Liver (tissue), 8 donors: ENCODE measurements at regions not wholly inside any gene's neighbourhood (a gene's known extent, or its start where the extent isn't known, plus 50 kb on each side); places are given as distances from the start of the nearest gene placed in this dataset.
A peak's percentile ranks its signal among the peaks of the same experiment; 100 is the strongest.

Source experiments
- DNase-seq: peaks from one replicate; pipeline ENCODE4 v3.0.0-alpha.2; 2017; ENCODE audit warnings: low spot score
- H3K27ac ChIP-seq, 2 donors: one replicate each; pipeline ENCODE4 v1.7.0; 2013; ENCODE audit warnings: inconsistent platforms in 2 of 2, low read length in 2 of 2, control low read depth in 1 of 2, low read depth in 1 of 2, mild to moderate bottlenecking in 1 of 2
- H3K27me3 ChIP-seq, 4 donors: one replicate each; pipeline versions ENCODE4 v1.6.1 to v1.7.0; 2013; ENCODE audit warnings: low read length in 3 of 4, inconsistent platforms in 1 of 4, mild to moderate bottlenecking in 1 of 4, moderate library complexity in 1 of 4; ENCODE audit not compliant: control insufficient read depth in 4 of 4, insufficient read depth in 4 of 4
- H3K36me3 ChIP-seq, 4 donors: one replicate each; pipeline versions ENCODE4 v1.6.1 to v1.7.0; 2013; ENCODE audit warnings: low read length in 3 of 4, mild to moderate bottlenecking in 3 of 4, low read depth in 1 of 4, moderate library complexity in 1 of 4; ENCODE audit not compliant: control insufficient read depth in 4 of 4, insufficient read depth in 3 of 4
- H3K4me1 ChIP-seq, 4 donors: one replicate each; pipeline versions ENCODE4 v1.6.1 to v1.7.0; 2013; ENCODE audit warnings: low read length in 3 of 4, mild to moderate bottlenecking in 3 of 4, moderate library complexity in 1 of 4; ENCODE audit not compliant: control insufficient read depth in 4 of 4, insufficient read depth in 4 of 4
- H3K4me3 ChIP-seq, 3 donors: one replicate each; pipeline versions ENCODE4 v1.6.1 to v1.7.0; 2013; ENCODE audit warnings: low read length in 3 of 3, control low read depth in 1 of 3, low read depth in 1 of 3, mild to moderate bottlenecking in 1 of 3
- H3K9ac ChIP-seq, 2 donors: one replicate each; pipeline ENCODE4 v1.7.0; 2013; ENCODE audit warnings: low read length in 2 of 2, mild to moderate bottlenecking in 2 of 2, moderate library complexity in 2 of 2, control low read depth in 1 of 2, low read depth in 1 of 2
- H3K9me3 ChIP-seq, 4 donors: one replicate each; pipeline versions ENCODE4 v1.6.1 to v1.7.0; 2013; ENCODE audit warnings: low read length in 3 of 4; ENCODE audit not compliant: control insufficient read depth in 4 of 4
- EGR1 ChIP-seq, 2 donors: IDR thresholded peaks; 2 replicates each; pipeline ENCODE4 v1.6.1; 2016 to 2018; ENCODE audit warnings: antibody characterized with exemption in 2 of 2, low read depth in 2 of 2
- FOXA1 ChIP-seq: IDR thresholded peaks from 2 replicates; pipeline ENCODE4 v1.6.1; 2016; ENCODE audit warnings: antibody characterized with exemption
- FOXA2 ChIP-seq: IDR thresholded peaks from 2 replicates; pipeline ENCODE4 v1.6.1; 2016; ENCODE audit warnings: antibody characterized with exemption
- GABPA ChIP-seq, 2 donors: IDR thresholded peaks in 1 of 2; conservative IDR thresholded peaks in 1 of 2; 2 replicates each; pipeline ENCODE4 v1.6.1; 2016; ENCODE audit warnings: antibody characterized with exemption in 2 of 2, mild to moderate bottlenecking in 1 of 2, moderate library complexity in 1 of 2
- HNF4A ChIP-seq, 2 donors: conservative IDR thresholded peaks; 2 replicates each; pipeline ENCODE4 v1.6.1; 2016; ENCODE audit warnings: antibody characterized with exemption in 2 of 2, mild to moderate bottlenecking in 2 of 2
- JUND ChIP-seq, 2 donors: IDR thresholded peaks; 2 replicates each; pipeline ENCODE4 v1.6.1; 2016; ENCODE audit warnings: antibody characterized with exemption in 2 of 2
- NR2F2 ChIP-seq: IDR thresholded peaks from 2 replicates; pipeline ENCODE4 v1.6.1; 2016; ENCODE audit warnings: antibody characterized with exemption
- RAD21 ChIP-seq, 2 donors: IDR thresholded peaks; 2 replicates each; pipeline ENCODE4 v1.6.1; 2016; ENCODE audit warnings: antibody characterized with exemption in 2 of 2, mild to moderate bottlenecking in 2 of 2
- RXRA ChIP-seq, 2 donors: IDR thresholded peaks; 2 replicates each; pipeline ENCODE4 v1.6.1; 2017 to 2018; ENCODE audit warnings: antibody characterized with exemption in 2 of 2, mild to moderate bottlenecking in 1 of 2
- SP1 ChIP-seq: IDR thresholded peaks from 2 replicates; pipeline ENCODE4 v1.6.1; 2018; ENCODE audit warnings: antibody characterized with exemption, mild to moderate bottlenecking
- TAF1 ChIP-seq: conservative IDR thresholded peaks from 2 replicates; pipeline ENCODE4 v1.6.1; 2016; ENCODE audit warnings: antibody characterized with exemption, mild to moderate bottlenecking
- YY1 ChIP-seq: IDR thresholded peaks from 2 replicates; pipeline ENCODE4 v1.6.1; 2016; ENCODE audit warnings: antibody characterized with exemption, mild to moderate bottlenecking
- WGBS: extraction: QIAGEN DNeasy Blood & Tissue Kit; methylation state at CpG from one replicate; pipeline ENCODE4 v1.1.7; 2013; 5-methylcytosine and 5-hydroxymethylcytosine counted together
- TF ChIP-seq, protein P1 (sequence below): fragments of 150-350 bp; IDR thresholded peaks from 2 replicates; pipeline ENCODE4 v1.5.1; 2017; ENCODE audit warnings: improper control_type of control experiment, low read depth, low read length; ENCODE audit not compliant: missing input control
- TF ChIP-seq, protein P2 (sequence below): IDR thresholded peaks from 2 replicates; pipeline ENCODE4 v1.6.1; 2016; ENCODE audit warnings: antibody characterized with exemption, mild to moderate bottlenecking
- TF ChIP-seq, protein P3 (sequence below): IDR thresholded peaks from 2 replicates; pipeline ENCODE4 v1.6.1; 2016; ENCODE audit warnings: antibody characterized with exemption
- TF ChIP-seq, protein P4 (sequence below): IDR thresholded peaks from 2 replicates; pipeline ENCODE4 v1.6.1; 2016; ENCODE audit warnings: antibody characterized with exemption
- donor health status: healthy.
- donor health status: healthy.
- donor health status: healthy.
- donor health status: healthy.
- donor health status: healthy.

DNA sequence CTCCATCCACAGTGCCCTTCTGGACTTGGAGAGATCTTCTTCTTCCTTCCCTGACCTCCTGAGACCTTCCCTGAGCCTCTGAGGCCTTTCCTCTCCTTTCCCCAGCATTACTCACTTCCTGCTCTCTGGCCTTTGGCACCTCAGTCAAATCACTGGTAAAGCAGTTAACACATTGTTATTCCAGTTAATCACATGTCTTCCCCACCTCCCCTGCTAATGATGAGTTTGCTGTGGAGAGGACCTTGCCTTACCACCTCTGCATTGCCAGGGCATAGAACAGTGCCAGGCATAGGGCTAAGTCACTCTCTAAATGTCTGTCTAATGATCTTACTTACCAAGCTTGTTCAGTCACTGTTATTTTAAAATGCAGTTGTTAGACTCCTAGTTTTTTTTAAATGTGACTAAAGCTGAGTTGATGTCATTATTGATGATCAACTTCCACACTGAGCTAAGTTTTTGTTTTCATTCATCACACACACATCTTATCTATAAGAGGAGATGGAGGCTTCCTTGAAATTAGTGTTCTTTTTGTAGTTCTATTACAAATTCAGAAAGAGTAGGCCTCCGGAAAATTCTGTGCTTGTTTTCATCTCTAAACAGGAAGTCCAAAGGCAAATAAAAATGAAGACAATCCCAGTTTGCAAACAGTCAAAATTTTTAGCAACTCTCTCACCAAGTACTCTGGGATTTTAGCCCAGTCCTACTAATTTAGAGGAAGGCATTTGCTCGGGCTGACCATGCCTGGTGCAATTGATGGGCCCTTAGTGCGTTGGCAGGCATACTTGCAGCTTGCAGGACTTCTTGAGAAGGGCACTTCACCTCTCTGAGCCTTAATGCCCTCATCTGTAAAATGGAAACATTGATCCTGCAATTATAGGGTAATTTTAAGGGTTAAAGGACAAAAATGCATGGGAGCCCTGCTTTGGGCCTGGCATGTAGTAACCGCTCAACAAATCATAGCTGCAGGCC, 113.7 kb upstream of the SPRED2 start:
- Histone ChIP-seq H3K9ac (no peak overlapping the region), H3K36me3 (no peaks in the 10 kb centered on the region), H3K4me3 (no peak overlapping the region), H3K9me3 (no peaks in the 10 kb centered on the region), H3K27me3 (no peaks in the 10 kb centered on the region), H3K27ac (peak overlapping the region in 1 of 2 donors; percentile 14), H3K4me1 (no peaks in the 10 kb centered on the region)
- no peak for DNase-seq
- WGBS, result 86% methylated on average over 4 of the region's 4 CpGs
- TF ChIP-seq GABPA (IDR thresholded peaks at IDR 0.05 in 1 of 2, conservative IDR thresholded peaks at IDR 0.05 in 1 of 2), result no peak
- TF ChIP-seq FOXA2, result no peak
- TF ChIP-seq, protein P1, sequence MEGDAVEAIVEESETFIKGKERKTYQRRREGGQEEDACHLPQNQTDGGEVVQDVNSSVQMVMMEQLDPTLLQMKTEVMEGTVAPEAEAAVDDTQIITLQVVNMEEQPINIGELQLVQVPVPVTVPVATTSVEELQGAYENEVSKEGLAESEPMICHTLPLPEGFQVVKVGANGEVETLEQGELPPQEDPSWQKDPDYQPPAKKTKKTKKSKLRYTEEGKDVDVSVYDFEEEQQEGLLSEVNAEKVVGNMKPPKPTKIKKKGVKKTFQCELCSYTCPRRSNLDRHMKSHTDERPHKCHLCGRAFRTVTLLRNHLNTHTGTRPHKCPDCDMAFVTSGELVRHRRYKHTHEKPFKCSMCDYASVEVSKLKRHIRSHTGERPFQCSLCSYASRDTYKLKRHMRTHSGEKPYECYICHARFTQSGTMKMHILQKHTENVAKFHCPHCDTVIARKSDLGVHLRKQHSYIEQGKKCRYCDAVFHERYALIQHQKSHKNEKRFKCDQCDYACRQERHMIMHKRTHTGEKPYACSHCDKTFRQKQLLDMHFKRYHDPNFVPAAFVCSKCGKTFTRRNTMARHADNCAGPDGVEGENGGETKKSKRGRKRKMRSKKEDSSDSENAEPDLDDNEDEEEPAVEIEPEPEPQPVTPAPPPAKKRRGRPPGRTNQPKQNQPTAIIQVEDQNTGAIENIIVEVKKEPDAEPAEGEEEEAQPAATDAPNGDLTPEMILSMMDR, result no peak
- no peak for TF ChIP-seq TAF1
- TF ChIP-seq, protein P2, sequence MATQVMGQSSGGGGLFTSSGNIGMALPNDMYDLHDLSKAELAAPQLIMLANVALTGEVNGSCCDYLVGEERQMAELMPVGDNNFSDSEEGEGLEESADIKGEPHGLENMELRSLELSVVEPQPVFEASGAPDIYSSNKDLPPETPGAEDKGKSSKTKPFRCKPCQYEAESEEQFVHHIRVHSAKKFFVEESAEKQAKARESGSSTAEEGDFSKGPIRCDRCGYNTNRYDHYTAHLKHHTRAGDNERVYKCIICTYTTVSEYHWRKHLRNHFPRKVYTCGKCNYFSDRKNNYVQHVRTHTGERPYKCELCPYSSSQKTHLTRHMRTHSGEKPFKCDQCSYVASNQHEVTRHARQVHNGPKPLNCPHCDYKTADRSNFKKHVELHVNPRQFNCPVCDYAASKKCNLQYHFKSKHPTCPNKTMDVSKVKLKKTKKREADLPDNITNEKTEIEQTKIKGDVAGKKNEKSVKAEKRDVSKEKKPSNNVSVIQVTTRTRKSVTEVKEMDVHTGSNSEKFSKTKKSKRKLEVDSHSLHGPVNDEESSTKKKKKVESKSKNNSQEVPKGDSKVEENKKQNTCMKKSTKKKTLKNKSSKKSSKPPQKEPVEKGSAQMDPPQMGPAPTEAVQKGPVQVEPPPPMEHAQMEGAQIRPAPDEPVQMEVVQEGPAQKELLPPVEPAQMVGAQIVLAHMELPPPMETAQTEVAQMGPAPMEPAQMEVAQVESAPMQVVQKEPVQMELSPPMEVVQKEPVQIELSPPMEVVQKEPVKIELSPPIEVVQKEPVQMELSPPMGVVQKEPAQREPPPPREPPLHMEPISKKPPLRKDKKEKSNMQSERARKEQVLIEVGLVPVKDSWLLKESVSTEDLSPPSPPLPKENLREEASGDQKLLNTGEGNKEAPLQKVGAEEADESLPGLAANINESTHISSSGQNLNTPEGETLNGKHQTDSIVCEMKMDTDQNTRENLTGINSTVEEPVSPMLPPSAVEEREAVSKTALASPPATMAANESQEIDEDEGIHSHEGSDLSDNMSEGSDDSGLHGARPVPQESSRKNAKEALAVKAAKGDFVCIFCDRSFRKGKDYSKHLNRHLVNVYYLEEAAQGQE, result no peak
- TF ChIP-seq EGR1 (IDR thresholded peaks at IDR 0.05; ENCODE audit: low read depth in 2 of 2), result no peak
- no peak for TF ChIP-seq YY1
- no peak for TF ChIP-seq FOXA1
- TF ChIP-seq, protein P3, sequence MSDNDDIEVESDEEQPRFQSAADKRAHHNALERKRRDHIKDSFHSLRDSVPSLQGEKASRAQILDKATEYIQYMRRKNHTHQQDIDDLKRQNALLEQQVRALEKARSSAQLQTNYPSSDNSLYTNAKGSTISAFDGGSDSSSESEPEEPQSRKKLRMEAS, result no peak
- no peak for TF ChIP-seq HNF4A (conservative IDR thresholded peaks at IDR 0.05)
- TF ChIP-seq, protein P4, sequence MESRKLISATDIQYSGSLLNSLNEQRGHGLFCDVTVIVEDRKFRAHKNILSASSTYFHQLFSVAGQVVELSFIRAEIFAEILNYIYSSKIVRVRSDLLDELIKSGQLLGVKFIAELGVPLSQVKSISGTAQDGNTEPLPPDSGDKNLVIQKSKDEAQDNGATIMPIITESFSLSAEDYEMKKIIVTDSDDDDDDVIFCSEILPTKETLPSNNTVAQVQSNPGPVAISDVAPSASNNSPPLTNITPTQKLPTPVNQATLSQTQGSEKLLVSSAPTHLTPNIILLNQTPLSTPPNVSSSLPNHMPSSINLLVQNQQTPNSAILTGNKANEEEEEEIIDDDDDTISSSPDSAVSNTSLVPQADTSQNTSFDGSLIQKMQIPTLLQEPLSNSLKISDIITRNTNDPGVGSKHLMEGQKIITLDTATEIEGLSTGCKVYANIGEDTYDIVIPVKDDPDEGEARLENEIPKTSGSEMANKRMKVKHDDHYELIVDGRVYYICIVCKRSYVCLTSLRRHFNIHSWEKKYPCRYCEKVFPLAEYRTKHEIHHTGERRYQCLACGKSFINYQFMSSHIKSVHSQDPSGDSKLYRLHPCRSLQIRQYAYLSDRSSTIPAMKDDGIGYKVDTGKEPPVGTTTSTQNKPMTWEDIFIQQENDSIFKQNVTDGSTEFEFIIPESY, result no peak
- TF ChIP-seq SP1, result peak; percentile 7
- TF ChIP-seq NR2F2, result peak; percentile 93
- peak in 1 of 2 donors; percentile 46 for TF ChIP-seq RXRA (IDR thresholded peaks at IDR 0.05)
- no peak for TF ChIP-seq JUND (IDR thresholded peaks at IDR 0.05)
- peak in 1 of 2 donors; percentile 5 for TF ChIP-seq RAD21 (IDR thresholded peaks at IDR 0.05)
